LHCN-M2 (cell line): ENCODE measurements at regions not wholly inside any gene's neighbourhood (a gene's known extent, or its start where the extent isn't known, plus 50 kb on each side); places are given as distances from the start of the nearest gene placed in this dataset.
A peak's percentile ranks its signal among the peaks of the same experiment; 100 is the strongest.

Experiments
- DNase-seq: peaks from one replicate; pipeline ENCODE4 v3.0.0-alpha.2; 2012; ENCODE audit warnings: low read depth

DNA sequence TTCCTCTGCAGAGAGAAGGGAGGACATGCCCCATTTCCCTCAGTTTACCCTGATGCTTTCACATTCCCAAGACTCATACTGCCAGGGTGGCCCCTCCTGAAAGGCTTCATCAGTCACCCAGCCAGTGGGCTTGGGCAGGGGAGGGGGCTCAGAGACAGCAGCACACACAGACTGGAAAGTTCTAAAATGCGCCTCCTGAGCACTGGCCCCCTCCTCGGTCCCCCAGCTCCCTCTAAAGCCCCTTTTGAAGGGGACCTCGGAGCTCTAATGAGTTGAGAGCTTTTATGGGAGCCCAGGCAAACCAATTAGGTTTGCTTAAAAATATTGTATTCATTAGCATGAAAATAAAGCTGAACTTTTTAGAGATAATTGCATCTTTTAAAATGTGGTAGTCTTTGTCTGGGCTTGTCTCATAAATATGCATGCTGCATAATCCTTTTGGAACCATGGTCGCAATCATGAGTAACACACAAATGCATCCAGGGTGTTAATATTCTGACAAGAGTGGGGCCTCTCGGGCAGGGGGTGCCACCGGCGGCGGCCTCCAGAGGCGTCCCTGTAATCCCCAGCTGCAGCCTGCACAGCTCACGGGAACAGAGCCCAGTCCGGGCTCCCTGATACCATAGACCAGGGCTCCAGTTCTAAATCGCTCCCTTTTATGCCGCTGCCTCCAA, 78.5 kb downstream of the RPLP1 start:
- no peak for DNase-seq

GRCh38 chr15:69531665-69532027, 79.0 kb downstream of the RPLP1 start:
- no peak for DNase-seq

DNA sequence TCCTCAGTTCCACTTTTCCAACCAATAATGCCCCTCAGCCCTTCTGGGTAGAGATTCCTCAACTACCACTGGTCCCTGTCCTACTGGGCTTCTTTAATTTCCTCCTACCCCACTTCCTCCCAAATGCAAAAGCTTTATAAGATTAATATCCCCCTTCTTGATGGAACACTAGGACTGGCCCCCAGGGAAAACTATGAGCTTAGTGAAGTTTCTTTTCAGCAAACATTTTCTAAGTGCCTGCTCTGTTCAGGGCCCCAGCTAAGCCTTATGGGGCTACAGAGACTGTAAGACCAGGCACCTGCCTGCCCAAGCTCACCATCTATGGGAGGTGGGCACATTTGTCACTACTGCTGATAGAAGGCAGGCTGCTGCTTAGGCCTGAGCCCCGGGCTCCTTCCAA, 79.4 kb downstream of the RPLP1 start:
- no peak for DNase-seq

- DNase-seq = no peak
Observed at GRCh38 chr15:69532856-69533255, 80.2 kb downstream of the RPLP1 start.

DNA sequence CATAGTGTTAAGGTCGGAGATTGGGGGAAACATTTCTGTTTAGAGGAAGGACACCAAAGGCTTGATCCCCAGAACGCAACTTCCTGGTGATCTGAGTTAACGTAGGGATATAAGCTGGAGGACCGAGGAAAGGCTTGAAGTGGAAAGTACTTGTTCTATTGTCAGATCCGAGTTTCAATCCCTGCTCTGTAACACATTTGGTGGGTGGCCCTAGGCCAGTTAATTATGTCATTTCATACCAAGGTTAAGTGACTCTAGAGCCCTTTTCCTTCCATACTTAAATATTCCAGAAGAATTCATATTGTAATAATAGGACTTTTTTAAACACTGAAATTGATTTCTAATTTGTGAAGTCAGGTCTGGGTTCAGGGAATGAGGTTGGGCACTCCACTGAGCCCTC, 80.9 kb downstream of the RPLP1 start:
- no peak for DNase-seq

GRCh38 chr15:69535101-69535638, 82.6 kb downstream of the RPLP1 start:
- DNase-seq = peak; percentile 57

GRCh38 chr15:69535998-69536397, 83.4 kb downstream of the RPLP1 start:
- DNase-seq = no peak

DNA sequence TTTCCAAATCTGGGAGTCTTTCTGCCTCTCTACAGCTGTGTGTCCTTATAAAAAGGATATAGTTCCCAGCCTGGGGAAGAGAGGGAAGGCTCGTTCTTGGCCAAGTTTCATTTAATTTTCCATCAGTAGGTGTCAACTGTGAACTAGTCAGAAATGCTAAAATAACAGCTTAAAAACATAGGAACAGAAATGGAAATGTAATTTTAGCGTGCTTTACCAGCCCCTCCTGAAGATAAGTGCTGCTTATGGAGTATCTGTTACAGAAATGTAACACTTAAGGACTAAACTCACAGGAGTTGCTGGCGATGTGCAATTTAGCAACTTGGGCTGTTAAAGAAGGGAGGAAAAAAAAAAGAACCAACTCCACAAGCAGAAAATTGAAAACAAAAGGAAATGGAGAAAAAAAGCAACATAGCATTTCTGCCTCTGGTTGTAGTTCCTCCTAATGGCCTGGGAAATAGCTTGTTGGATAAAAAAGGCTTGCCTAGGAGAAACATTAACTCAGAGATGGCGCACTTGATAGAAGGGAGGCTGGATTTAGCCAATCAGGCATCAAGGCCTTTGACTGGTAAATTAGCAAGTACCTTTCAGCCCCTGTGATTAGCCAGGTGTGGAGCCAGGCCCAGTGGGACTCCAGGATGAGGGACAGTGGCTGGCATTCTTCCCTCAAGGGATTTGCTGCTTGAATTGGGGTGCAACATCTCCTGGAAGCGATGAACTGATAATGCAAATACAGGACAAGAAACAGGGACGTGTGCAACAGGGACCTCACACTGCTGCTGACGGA, 84.3 kb downstream of the RPLP1 start:
- no peak for DNase-seq

GRCh38 chr15:69537901-69538300, 85.3 kb downstream of the RPLP1 start:
- no peak for DNase-seq

DNA sequence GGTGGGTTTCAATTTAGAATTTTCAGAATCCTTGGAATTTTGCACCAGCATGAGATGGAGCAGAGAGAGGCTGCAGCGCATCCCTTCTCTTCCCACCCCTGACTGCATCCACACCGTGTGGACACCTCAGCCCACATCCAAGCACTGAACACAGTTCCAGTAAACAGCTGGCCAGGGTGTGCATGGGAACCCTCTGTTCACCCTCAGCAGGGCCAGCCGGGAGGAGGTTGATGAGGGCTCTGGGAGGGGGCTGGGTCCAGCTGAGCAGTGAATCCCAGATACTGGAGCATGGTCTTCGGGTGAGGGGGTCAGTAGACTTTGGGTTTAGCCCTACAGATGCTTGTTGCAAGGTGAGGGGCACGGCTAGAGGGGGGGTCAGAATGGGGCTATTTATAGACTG, 85.8 kb downstream of the RPLP1 start:
- DNase-seq = no peak

DNA sequence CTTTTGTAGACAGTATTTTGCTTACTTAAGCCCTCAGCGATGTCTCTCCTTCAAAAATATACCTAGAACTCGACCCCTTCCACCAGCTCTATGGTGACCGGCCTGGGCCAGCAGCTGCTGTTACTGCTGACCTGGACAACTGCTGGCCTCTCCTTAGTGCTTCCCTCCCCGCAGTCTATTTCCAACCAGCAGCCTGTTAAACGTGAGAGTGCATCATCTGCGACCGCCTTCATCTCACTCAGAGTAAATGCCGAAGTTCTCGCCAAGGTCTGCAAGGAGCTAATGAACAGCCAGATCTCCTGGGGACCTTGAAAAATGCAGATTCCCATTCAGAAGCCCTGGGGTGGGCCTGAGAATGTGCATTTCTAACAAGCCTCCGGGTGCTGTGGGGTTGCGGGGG, 86.7 kb downstream of the RPLP1 start:
- DNase-seq = no peak

- DNase-seq = peak; percentile 90
Observed at GRCh38 chr15:69540622-69541021, 88.0 kb downstream of the RPLP1 start.

DNA sequence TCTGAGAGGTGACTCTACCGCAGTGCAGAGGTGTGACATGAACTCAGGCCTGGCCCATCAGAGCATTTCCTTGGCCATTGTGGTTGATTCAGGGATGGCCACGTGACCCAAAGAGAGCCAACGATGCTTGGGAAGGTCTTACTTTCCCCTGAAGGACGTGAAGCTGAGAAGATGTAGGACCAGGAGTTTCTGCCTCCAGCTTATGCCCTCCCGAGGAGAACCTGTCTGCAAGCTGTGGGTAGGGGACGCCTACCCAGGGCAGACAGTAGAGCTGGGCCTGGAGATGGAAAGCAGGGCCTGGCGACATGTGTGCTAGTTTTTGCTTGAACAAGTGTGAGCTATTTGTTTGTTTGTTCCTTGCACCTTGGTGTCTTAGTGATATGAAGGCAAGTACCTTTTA, 89.4 kb downstream of the RPLP1 start:
- DNase-seq = no peak

DNA sequence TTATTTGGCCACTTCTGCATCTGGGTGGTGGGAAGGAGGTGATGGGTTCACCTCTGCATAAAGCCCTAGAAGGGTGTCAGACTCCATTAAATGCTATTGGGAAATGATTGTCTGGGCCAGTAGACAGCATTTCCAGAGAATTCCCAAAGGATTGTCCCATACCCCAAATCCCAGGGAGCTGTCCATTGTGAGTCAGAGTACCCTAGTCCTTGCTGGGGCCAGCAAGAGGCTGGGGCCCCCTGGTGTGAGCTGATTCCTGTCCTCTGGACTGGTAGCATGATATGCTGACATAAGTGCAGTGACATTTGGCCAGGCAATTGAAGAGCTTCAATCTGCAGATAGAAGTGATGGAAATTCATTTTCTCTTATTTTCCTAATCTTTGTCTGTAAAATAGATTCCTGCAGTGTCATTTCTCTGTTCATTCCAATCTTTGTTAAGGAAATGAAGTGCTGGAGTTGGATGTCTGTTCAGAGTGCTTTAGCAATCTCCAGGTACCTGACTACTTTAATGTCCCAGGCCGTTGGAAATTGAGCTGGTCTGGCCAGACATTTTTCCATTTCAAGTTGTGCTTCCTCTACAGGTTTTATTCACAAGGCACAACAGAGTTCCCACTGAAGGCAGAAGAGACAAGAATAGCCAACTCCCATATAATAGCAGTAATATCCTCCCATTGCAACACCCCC, 91.2 kb downstream of the RPLP1 start:
- DNase-seq = no peak

- no peak for DNase-seq
Observed at GRCh38 chr15:69544365-69545113, 91.9 kb downstream of the RPLP1 start.

GRCh38 chr15:69546182-69546581, 93.6 kb downstream of the RPLP1 start:
- no peak for DNase-seq

- DNase-seq = no peak
Observed at GRCh38 chr15:69548395-69549180, 96.0 kb downstream of the RPLP1 start.

DNA sequence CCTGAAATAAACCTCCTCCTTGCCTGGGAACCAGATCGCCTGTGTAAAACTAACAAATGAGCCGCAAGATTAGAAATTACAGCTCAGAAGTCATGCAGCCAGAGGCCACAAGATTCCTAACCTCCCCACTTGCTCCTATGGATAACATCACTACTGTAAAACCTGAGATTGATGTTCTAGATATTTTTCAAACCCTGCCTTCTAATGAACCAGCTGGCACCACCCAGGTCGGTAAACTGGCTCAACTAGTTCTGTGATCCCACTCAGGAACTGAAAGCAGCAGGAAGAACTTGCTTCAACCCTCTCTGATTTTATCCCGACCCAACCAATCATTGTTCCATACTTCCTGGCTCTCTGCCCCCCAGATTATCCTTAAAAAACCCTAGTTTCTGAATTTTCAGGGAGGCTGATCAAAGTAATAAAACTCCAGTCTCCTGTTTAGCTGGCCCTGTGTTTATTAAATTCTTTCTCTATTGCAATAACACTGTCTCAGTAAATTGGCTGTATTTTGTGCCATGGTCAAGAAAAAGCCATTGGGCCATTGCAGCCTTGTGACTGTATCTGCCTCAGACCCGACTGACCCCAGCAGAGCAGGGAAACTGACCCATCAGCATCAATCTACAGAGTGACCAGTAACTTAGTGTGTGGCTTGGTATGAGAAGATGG, 98.9 kb downstream of the RPLP1 start:
- no peak for DNase-seq

- no peak for DNase-seq
Observed at GRCh38 chr15:69552057-69552815, 99.6 kb downstream of the RPLP1 start.

- DNase-seq = no peak
Observed at GRCh38 chr15:69553686-69554085, 101.1 kb downstream of the RPLP1 start.
